ENCODE measurements at regions not wholly inside any gene's neighbourhood (a gene's known extent, or its start where the extent isn't known, plus 50 kb on each side); places are given as distances from the start of the nearest gene placed in this dataset.

DNA sequence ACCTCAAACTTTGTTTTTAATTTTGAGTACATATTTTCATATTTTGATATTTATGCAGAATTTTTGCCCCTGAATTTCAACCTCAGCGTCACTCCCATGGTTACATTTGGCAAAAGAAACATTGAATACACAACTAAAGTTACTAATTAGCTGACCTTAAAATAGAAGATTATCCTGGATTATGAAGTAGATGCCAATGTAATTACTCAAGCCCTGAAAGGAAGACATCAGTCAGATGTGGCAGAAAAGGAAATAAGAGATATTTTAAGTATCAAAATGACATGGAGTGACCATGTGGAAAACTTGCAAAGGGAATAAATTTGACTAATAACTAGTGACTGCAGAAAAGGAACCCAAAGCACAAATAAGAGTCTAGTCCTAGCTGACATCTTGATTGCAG, 701.3 kb upstream of the KCND2 start:
- TF ChIP-seq, protein P1, sequence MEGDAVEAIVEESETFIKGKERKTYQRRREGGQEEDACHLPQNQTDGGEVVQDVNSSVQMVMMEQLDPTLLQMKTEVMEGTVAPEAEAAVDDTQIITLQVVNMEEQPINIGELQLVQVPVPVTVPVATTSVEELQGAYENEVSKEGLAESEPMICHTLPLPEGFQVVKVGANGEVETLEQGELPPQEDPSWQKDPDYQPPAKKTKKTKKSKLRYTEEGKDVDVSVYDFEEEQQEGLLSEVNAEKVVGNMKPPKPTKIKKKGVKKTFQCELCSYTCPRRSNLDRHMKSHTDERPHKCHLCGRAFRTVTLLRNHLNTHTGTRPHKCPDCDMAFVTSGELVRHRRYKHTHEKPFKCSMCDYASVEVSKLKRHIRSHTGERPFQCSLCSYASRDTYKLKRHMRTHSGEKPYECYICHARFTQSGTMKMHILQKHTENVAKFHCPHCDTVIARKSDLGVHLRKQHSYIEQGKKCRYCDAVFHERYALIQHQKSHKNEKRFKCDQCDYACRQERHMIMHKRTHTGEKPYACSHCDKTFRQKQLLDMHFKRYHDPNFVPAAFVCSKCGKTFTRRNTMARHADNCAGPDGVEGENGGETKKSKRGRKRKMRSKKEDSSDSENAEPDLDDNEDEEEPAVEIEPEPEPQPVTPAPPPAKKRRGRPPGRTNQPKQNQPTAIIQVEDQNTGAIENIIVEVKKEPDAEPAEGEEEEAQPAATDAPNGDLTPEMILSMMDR (IDR thresholded peaks at IDR 0.05 in 4 of 5, conservative IDR thresholded peaks at IDR 0.05 in 1 of 5) = no peak
- no peak for TF ChIP-seq POLR2A (IDR thresholded peaks at IDR 0.05)

Measured in gastrocnemius medialis (tissue), 4 donors.